Bronchial epithelial cell (primary cell): ENCODE measurements at regions not wholly inside any gene's neighbourhood (a gene's known extent, or its start where the extent isn't known, plus 50 kb on each side); places are given as distances from the start of the nearest gene placed in this dataset.

Source experiments
- DNase-seq: peaks from one replicate; pipeline ENCODE4 v3.0.0-alpha.2; 2010; ENCODE audit warnings: low read depth
- FAIRE-seq: peaks from 2 replicates; lab custom pipeline; 2011; peaks lifted over from hg19 to GRCh38; lab: Jason Lieb, UNC
- H3K27me3 ChIP-seq: 2 replicates; pipeline ENCODE4 v1.5.1; 2011; ENCODE audit warnings: low read length; ENCODE audit not compliant: control insufficient read depth, insufficient read depth
- H3K36me3 ChIP-seq: 2 replicates; pipeline ENCODE4 v1.5.1; 2011; ENCODE audit warnings: low read length; ENCODE audit not compliant: control insufficient read depth, insufficient read depth
- H3K4me3 ChIP-seq: 2 replicates; pipeline ENCODE4 v1.5.1; 2011; ENCODE audit warnings: mild to moderate bottlenecking, low read depth, low read length, control low read depth
- TF ChIP-seq, protein P1 (sequence below): IDR thresholded peaks from 2 replicates; pipeline ENCODE4 v1.5.1; 2011; ENCODE audit warnings: mild to moderate bottlenecking, moderate library complexity, low read length, control low read depth, inconsistent platforms; ENCODE audit not compliant: insufficient read depth, severe bottlenecking

DNA sequence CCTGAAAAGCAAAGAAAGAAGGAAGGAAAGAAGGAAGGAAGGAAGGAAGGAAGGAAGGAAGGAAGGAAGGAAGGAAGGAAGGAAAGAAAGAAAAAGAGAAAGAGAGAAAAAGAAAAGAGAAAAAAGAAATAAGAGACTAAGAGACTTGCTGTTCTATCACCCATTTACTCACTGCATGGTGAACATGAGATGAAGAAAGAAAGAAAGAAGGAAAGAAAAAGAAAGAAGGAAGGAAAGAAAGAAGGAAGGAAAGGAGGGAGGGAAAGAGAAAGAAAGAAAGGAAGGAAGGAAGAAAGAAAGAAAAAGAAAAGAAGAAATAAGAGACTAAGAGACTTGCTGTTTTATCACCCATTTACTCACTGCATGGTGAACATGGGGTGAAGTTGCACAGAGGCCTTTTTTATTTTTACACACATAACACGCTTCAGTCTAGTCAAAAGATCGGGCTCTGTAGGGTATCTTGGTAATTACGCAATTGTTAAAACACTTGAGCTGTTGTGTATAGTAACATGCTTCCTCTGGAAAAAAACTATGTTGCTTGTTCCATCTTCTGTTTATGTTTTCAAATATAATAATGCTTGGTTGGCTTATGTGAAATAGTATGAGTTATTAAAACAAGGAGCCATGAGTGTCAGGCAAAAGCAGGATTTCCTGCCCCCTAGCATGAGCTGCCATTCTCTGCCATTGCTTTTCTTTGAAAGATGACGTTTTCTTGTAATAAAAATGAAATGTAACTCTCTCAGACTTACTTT, 119.3 kb upstream of the ZNF608 start:
- FAIRE-seq (no peak), DNase-seq (peak; percentile 32)
- no peaks in the 10 kb centered on the region for H3K27me3 ChIP-seq
- H3K36me3 ChIP-seq = no peaks in the 10 kb centered on the region
- H3K4me3 ChIP-seq = no peak overlapping the region
- TF ChIP-seq, protein P1, sequence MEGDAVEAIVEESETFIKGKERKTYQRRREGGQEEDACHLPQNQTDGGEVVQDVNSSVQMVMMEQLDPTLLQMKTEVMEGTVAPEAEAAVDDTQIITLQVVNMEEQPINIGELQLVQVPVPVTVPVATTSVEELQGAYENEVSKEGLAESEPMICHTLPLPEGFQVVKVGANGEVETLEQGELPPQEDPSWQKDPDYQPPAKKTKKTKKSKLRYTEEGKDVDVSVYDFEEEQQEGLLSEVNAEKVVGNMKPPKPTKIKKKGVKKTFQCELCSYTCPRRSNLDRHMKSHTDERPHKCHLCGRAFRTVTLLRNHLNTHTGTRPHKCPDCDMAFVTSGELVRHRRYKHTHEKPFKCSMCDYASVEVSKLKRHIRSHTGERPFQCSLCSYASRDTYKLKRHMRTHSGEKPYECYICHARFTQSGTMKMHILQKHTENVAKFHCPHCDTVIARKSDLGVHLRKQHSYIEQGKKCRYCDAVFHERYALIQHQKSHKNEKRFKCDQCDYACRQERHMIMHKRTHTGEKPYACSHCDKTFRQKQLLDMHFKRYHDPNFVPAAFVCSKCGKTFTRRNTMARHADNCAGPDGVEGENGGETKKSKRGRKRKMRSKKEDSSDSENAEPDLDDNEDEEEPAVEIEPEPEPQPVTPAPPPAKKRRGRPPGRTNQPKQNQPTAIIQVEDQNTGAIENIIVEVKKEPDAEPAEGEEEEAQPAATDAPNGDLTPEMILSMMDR = no peak

DNA sequence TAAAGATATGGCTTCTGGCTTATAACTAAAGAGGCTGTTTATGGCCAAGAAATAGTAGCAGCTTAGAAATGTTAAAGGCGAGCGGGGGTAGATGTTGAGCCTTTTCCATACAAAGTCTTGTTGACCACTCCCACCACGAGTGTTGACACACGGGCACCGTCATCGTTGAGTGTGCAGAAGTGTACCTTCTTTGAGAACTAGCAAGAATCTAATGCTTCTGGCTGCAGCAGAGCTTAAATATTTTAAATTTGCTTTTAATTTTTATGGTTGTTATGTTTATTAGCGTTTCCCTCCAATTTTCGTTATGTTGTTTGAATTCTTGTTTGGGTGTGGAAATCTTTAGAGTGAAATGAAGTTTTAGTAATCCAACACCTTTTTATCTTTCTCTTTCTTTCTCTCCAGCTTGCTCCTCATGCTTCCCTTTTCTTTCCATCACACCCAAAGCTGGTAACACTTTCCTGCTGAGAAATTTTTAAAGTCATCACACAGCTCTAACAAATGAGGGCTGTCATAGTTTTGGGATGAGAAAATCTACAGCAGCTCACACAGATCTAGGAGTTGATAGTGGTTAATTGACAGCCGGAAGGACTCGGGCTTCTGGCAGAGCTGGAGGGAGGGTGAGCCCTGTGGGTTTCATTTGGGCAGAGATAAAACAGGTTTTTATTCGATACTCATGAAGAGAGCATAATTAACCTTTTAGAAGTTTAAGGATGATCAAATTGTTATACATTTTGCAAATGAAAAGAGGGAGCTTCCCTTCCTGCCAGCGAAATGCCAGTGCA, 120.1 kb upstream of the ZNF608 start:
- Histone ChIP-seq H3K36me3 (no peaks in the 10 kb centered on the region), H3K4me3 (no peak overlapping the region), H3K27me3 (no peaks in the 10 kb centered on the region)
- DNase-seq = peak; percentile 72
- TF ChIP-seq, protein P1 = no peak
- no peak for FAIRE-seq

DNA sequence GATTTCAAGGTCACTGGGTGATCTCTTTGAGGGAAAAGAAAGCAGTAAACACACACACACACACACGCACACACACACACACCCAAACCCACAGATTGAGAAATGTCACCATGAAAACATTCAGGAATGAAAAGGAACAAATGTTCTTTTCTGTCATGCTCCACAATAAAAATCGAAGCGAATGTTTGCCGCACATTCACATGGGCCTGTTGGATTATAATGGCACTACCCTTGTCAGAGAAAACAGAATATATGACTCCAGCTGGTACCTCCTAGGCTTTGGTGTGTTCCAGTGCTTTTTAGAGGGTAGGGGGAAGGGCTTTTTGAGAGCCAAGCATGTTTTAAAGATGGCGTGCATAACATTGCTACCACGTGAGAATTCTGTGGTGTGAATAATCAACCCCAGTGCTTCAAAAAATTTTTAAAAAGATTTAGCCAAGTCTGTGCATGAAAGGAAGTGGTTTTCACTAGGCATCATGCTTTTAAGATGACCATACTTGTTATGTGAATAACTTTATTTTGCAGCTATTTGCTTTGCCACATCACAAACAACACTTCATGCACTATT, 120.8 kb upstream of the ZNF608 start:
- FAIRE-seq = no peak
- no peaks in the 10 kb centered on the region for H3K36me3 ChIP-seq
- H3K27me3 ChIP-seq = no peaks in the 10 kb centered on the region
- H3K4me3 ChIP-seq = no peak overlapping the region
- TF ChIP-seq, protein P1 = no peak
- DNase-seq = peak; percentile 49

GRCh38 chr5:124868676-124869075, 122.2 kb upstream of the ZNF608 start:
- Histone ChIP-seq H3K4me3 (no peak overlapping the region), H3K27me3 (no peaks in the 10 kb centered on the region), H3K36me3 (no peaks in the 10 kb centered on the region)
- TF ChIP-seq, protein P1 = no peak
- FAIRE-seq (no peak), DNase-seq (no peak)

- no peak for DNase-seq
- H3K36me3 ChIP-seq = no peaks in the 10 kb centered on the region
- no peak overlapping the region for H3K4me3 ChIP-seq
- no peak for FAIRE-seq
- TF ChIP-seq, protein P1 = no peak
- H3K27me3 ChIP-seq = no peaks in the 10 kb centered on the region
These were observed 123.1 kb upstream of the ZNF608 start for GRCh38 chr5:124869426-124870033.
